T-helper 17 cell (primary cell): ENCODE measurements at regions not wholly inside any gene's neighbourhood (a gene's known extent, or its start where the extent isn't known, plus 50 kb on each side); places are given as distances from the start of the nearest gene placed in this dataset.

Experiments used
- ATAC-seq: fragments of 150-1000 bp; cut with Tn5 transposase; 2 replicates; pipeline ENCODE4 v1.10.0; 2021; ENCODE audit warnings: mild to moderate bottlenecking, moderate library complexity
- DNase-seq, 3 donors: peaks; one replicate each; pipeline versions ENCODE4 v3.0.0 to v3.0.0-alpha.2; 2020 to 2021
- H3K9me3 ChIP-seq: one replicate; pipeline ENCODE4 v1.7.0; 2013; ENCODE audit warnings: low read length, mild to moderate bottlenecking; ENCODE audit not compliant: control insufficient read depth, poor library complexity, severe bottlenecking
- H3K27ac Mint-ChIP-seq: one replicate; pipeline ENCODE4 v1.8.0; 2022; ENCODE audit warnings: mild to moderate bottlenecking, moderate library complexity, mixed read lengths
- H3K27me3 Mint-ChIP-seq: one replicate; pipeline ENCODE4 v1.8.0; 2022; ENCODE audit warnings: mixed read lengths
- H3K36me3 Mint-ChIP-seq: one replicate; pipeline ENCODE4 v1.8.0; 2022; ENCODE audit warnings: low read depth, mixed read lengths
- H3K4me1 Mint-ChIP-seq: one replicate; pipeline ENCODE4 v1.8.0; 2022; ENCODE audit warnings: mild to moderate bottlenecking, mixed read lengths
- H3K4me3 Mint-ChIP-seq: one replicate; pipeline ENCODE4 v1.8.0; 2022; ENCODE audit warnings: mild to moderate bottlenecking, moderate library complexity, mixed read lengths

- ATAC-seq (no peak), DNase-seq (no peak)
- peaks cover 5% of the 10 kb centered on the region for H3K27me3 Mint-ChIP-seq
Observed at GRCh38 chr7:109996927-109997326, 1094.0 kb upstream of the LRRN3 start.

GRCh38 chr7:109997837-109998236 lies 1093.1 kb upstream of the LRRN3 start:
- H3K4me1 Mint-ChIP-seq, result no peaks in the 10 kb centered on the region
- H3K27me3 Mint-ChIP-seq, result peaks cover 5% of the 10 kb centered on the region
- H3K36me3 Mint-ChIP-seq, result no peaks in the 10 kb centered on the region
- H3K4me3 Mint-ChIP-seq, result no peak overlapping the region
- ATAC-seq (no peak), DNase-seq (no peak)
- no peak overlapping the region for H3K27ac Mint-ChIP-seq
- H3K9me3 ChIP-seq, result no peaks in the 10 kb centered on the region

More at GRCh38 chr7:109996927-109997326, 1094.0 kb upstream of the LRRN3 start:
- no peaks in the 10 kb centered on the region for H3K9me3 ChIP-seq
- Mint-ChIP-seq H3K4me1 (no peaks in the 10 kb centered on the region), H3K27ac (no peak overlapping the region), H3K36me3 (no peaks in the 10 kb centered on the region), H3K4me3 (no peak overlapping the region)

- Mint-ChIP-seq H3K27ac (no peak overlapping the region), H3K4me3 (no peak overlapping the region), H3K36me3 (no peaks in the 10 kb centered on the region), H3K27me3 (peaks cover 5% of the 10 kb centered on the region), H3K4me1 (no peaks in the 10 kb centered on the region)
- ATAC-seq (no peak), DNase-seq (no peak)
- no peaks in the 10 kb centered on the region for H3K9me3 ChIP-seq
Observed at GRCh38 chr7:110001254-110001938, 1089.5 kb upstream of the LRRN3 start.

GRCh38 chr7:110003827-110004226 lies 1087.1 kb upstream of the LRRN3 start:
- ATAC-seq (no peak), DNase-seq (no peak)
- Mint-ChIP-seq H3K27me3 (peaks cover 5% of the 10 kb centered on the region), H3K4me1 (no peaks in the 10 kb centered on the region), H3K36me3 (no peaks in the 10 kb centered on the region), H3K4me3 (no peak overlapping the region), H3K27ac (no peak overlapping the region)
- no peaks in the 10 kb centered on the region for H3K9me3 ChIP-seq

GRCh38 chr7:110007320-110008063 lies 1083.4 kb upstream of the LRRN3 start:
- Mint-ChIP-seq H3K27me3 (no peaks in the 10 kb centered on the region), H3K4me3 (no peak overlapping the region), H3K36me3 (no peaks in the 10 kb centered on the region), H3K4me1 (no peaks in the 10 kb centered on the region), H3K27ac (no peak overlapping the region)
- no peak for ATAC-seq
- no peaks in the 10 kb centered on the region for H3K9me3 ChIP-seq
- DNase-seq, result no peak

GRCh38 chr7:110010359-110010758 lies 1080.6 kb upstream of the LRRN3 start:
- ATAC-seq, result no peak
- H3K27me3 Mint-ChIP-seq, result no peaks in the 10 kb centered on the region
- H3K4me1 Mint-ChIP-seq, result peaks cover 2% of the 10 kb centered on the region
- H3K27ac Mint-ChIP-seq, result no peak overlapping the region
- no peak overlapping the region for H3K4me3 Mint-ChIP-seq
- no peaks in the 10 kb centered on the region for H3K36me3 Mint-ChIP-seq
- DNase-seq, result no peak
- no peaks in the 10 kb centered on the region for H3K9me3 ChIP-seq

- DNase-seq (no peak), ATAC-seq (no peak)
- Mint-ChIP-seq H3K4me1 (peaks cover 2% of the 10 kb centered on the region), H3K36me3 (no peaks in the 10 kb centered on the region), H3K27ac (no peak overlapping the region), H3K4me3 (no peak overlapping the region), H3K27me3 (no peaks in the 10 kb centered on the region)
- H3K9me3 ChIP-seq, result no peaks in the 10 kb centered on the region
Observed at GRCh38 chr7:110017405-110017804, 1073.5 kb upstream of the LRRN3 start.

- no peaks in the 10 kb centered on the region for H3K27me3 Mint-ChIP-seq
- no peak overlapping the region for H3K27ac Mint-ChIP-seq
- no peak overlapping the region for H3K4me3 Mint-ChIP-seq
- H3K36me3 Mint-ChIP-seq, result no peaks in the 10 kb centered on the region
- H3K4me1 Mint-ChIP-seq, result no peaks in the 10 kb centered on the region
- DNase-seq, result no peak
- ATAC-seq, result no peak
- no peaks in the 10 kb centered on the region for H3K9me3 ChIP-seq
Observed at GRCh38 chr7:110027385-110027784, 1063.5 kb upstream of the LRRN3 start.

- H3K27ac Mint-ChIP-seq, result no peak overlapping the region
- H3K36me3 Mint-ChIP-seq, result no peaks in the 10 kb centered on the region
- no peaks in the 10 kb centered on the region for H3K27me3 Mint-ChIP-seq
- no peaks in the 10 kb centered on the region for H3K4me1 Mint-ChIP-seq
- no peak for DNase-seq
- H3K4me3 Mint-ChIP-seq, result no peak overlapping the region
- no peaks in the 10 kb centered on the region for H3K9me3 ChIP-seq
- no peak for ATAC-seq
Observed at GRCh38 chr7:110043519-110043918, 1047.4 kb upstream of the LRRN3 start.

- no peaks in the 10 kb centered on the region for H3K36me3 Mint-ChIP-seq
- ATAC-seq, result no peak
- H3K9me3 ChIP-seq, result no peaks in the 10 kb centered on the region
- DNase-seq, result no peak
- H3K27me3 Mint-ChIP-seq, result no peaks in the 10 kb centered on the region
- no peaks in the 10 kb centered on the region for H3K4me1 Mint-ChIP-seq
- no peak overlapping the region for H3K4me3 Mint-ChIP-seq
- H3K27ac Mint-ChIP-seq, result no peak overlapping the region
Observed at GRCh38 chr7:110050785-110051184, 1040.1 kb upstream of the LRRN3 start.

- ATAC-seq, result no peak
- Mint-ChIP-seq H3K36me3 (no peaks in the 10 kb centered on the region), H3K4me3 (no peak overlapping the region), H3K4me1 (no peaks in the 10 kb centered on the region), H3K27me3 (no peaks in the 10 kb centered on the region), H3K27ac (no peak overlapping the region)
- DNase-seq, result no peak
- H3K9me3 ChIP-seq, result no peaks in the 10 kb centered on the region
Observed at GRCh38 chr7:110051372-110051771, 1039.6 kb upstream of the LRRN3 start.

- ATAC-seq (no peak), DNase-seq (no peak)
- no peaks in the 10 kb centered on the region for H3K4me1 Mint-ChIP-seq
- H3K9me3 ChIP-seq, result no peaks in the 10 kb centered on the region
- H3K4me3 Mint-ChIP-seq, result no peak overlapping the region
- H3K27ac Mint-ChIP-seq, result no peak overlapping the region
- no peaks in the 10 kb centered on the region for H3K36me3 Mint-ChIP-seq
- H3K27me3 Mint-ChIP-seq, result no peaks in the 10 kb centered on the region
Observed at GRCh38 chr7:110056331-110056730, 1034.6 kb upstream of the LRRN3 start.

GRCh38 chr7:110058401-110058800 lies 1032.5 kb upstream of the LRRN3 start:
- no peaks in the 10 kb centered on the region for H3K4me1 Mint-ChIP-seq

GRCh38 chr7:110061387-110061786 lies 1029.5 kb upstream of the LRRN3 start:
- no peaks in the 10 kb centered on the region for H3K9me3 ChIP-seq
- Mint-ChIP-seq H3K27ac (no peak overlapping the region), H3K4me1 (no peaks in the 10 kb centered on the region), H3K4me3 (no peak overlapping the region), H3K27me3 (no peaks in the 10 kb centered on the region), H3K36me3 (no peaks in the 10 kb centered on the region)
- DNase-seq (no peak), ATAC-seq (no peak)

More at GRCh38 chr7:110058401-110058800, 1032.5 kb upstream of the LRRN3 start:
- no peak for ATAC-seq
- Mint-ChIP-seq H3K27ac (no peak overlapping the region), H3K36me3 (no peaks in the 10 kb centered on the region), H3K27me3 (no peaks in the 10 kb centered on the region), H3K4me3 (no peak overlapping the region)
- no peaks in the 10 kb centered on the region for H3K9me3 ChIP-seq
- DNase-seq, result no peak
